Vagina (tissue), 2 donors: ENCODE measurements at regions not wholly inside any gene's neighbourhood (a gene's known extent, or its start where the extent isn't known, plus 50 kb on each side); places are given as distances from the start of the nearest gene placed in this dataset.

Experiments
- DNase-seq, 2 donors: peaks; one replicate each; pipeline ENCODE4 v3.0.0-alpha.2; 2017; ENCODE audit errors: extremely low spot score in 2 of 2
- H3K27ac ChIP-seq: fragments of 200-600 bp; sonication (generic); one replicate; pipeline ENCODE4 v1.5.1; 2019
- H3K27me3 ChIP-seq: fragments of 200-600 bp; sonication (generic); one replicate; pipeline ENCODE4 v1.5.1; 2019
- H3K36me3 ChIP-seq, 2 donors: fragments of 200-600 bp; sonication (generic); one replicate each; pipeline ENCODE4 v1.5.1; 2017 to 2019
- H3K4me1 ChIP-seq: fragments of 200-600 bp; sonication (generic); one replicate; pipeline ENCODE4 v1.5.1; 2019
- H3K4me3 ChIP-seq, 2 donors: fragments of 200-600 bp; sonication (generic); 1 replicate in 1 of 2; 2 replicates in 1 of 2; pipeline ENCODE4 v1.5.1; 2016 to 2019
- H3K9me3 ChIP-seq: fragments of 200-600 bp; sonication (generic); one replicate; pipeline ENCODE4 v1.5.1; 2019
- POLR2A ChIP-seq, 2 donors: fragments of 450-650 bp; IDR thresholded peaks; one replicate each; pipeline ENCODE4 v1.6.1; 2017; ENCODE audit warnings: antibody characterized with exemption in 2 of 2, mild to moderate bottlenecking in 2 of 2, moderate library complexity in 2 of 2
- POLR2AphosphoS5 ChIP-seq, 2 donors: sonication (generic); formaldehyde crosslinking; IDR thresholded peaks; one replicate each; pipeline ENCODE4 v1.9.0; 2017; ENCODE audit warnings: antibody characterized with exemption in 2 of 2, mild to moderate bottlenecking in 2 of 2, low read depth in 1 of 2; ENCODE audit not compliant: insufficient read depth in 1 of 2
- intact Hi-C: fragments of 100-400 bp; cut with DNase I; formaldehyde crosslinking; loops from one replicate; pipeline ENCODE4 v1.15.1; 2023
- TF ChIP-seq, protein P1 (sequence below), 3 experiments: fragments of 450-650 bp in 2 of 3; fragments of 200-600 bp in 1 of 3; sonication (generic) in 1 of 3; IDR thresholded peaks; one replicate each; pipeline ENCODE4 v1.5.1; 2017 to 2019; ENCODE audit warnings: antibody characterized with exemption in 3 of 3, mild to moderate bottlenecking in 2 of 3, moderate library complexity in 2 of 3

DNA sequence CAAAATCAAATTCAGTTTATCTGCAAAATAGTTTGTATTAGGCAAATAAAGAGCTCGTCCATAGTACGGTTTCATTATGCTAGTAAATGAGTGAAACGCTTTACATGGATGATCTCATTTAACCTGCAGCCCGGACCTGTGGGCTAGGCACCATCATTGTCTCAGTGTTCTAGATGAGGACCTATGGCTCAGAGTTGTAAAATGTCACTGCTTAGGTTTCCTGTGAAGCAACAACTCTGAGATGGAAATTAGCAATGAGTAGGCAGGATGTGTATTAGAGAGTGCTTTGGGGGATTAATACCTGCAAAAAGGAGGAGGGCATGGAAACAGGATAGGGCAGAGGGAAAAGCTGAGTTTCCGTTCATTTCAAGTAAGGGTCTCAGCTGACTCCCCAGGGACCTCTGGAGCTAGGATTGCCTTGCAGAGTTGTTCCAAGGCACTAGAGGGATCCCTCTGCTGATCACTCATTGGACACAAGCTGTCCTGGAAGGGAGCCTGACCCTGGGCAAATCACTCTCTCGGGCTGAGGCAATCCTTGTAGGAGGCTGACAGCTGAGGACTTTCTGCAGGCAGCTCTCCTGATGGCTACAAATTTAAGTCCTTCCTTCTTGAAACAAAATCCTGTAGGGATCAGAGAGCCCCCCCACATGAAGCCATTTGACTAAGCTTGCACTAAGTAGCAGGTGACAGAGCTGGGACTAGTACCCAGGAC is 58.8 kb upstream of the SIX2 start:
- Histone ChIP-seq H3K4me1 (no peaks in the 10 kb centered on the region), H3K36me3 (no peaks in the 10 kb centered on the region), H3K4me3 (no peak overlapping the region), H3K27ac (no peak overlapping the region), H3K9me3 (no peaks in the 10 kb centered on the region), H3K27me3 (no peaks in the 10 kb centered on the region)
- intact Hi-C loops = no loop called here
- no peak for DNase-seq
- TF ChIP-seq POLR2AphosphoS5 (IDR thresholded peaks at IDR 0.05; ENCODE audit: insufficient read depth in 1 of 2, low read depth in 1 of 2) (no peak), POLR2A (IDR thresholded peaks at IDR 0.05) (no peak)
- TF ChIP-seq, protein P1, sequence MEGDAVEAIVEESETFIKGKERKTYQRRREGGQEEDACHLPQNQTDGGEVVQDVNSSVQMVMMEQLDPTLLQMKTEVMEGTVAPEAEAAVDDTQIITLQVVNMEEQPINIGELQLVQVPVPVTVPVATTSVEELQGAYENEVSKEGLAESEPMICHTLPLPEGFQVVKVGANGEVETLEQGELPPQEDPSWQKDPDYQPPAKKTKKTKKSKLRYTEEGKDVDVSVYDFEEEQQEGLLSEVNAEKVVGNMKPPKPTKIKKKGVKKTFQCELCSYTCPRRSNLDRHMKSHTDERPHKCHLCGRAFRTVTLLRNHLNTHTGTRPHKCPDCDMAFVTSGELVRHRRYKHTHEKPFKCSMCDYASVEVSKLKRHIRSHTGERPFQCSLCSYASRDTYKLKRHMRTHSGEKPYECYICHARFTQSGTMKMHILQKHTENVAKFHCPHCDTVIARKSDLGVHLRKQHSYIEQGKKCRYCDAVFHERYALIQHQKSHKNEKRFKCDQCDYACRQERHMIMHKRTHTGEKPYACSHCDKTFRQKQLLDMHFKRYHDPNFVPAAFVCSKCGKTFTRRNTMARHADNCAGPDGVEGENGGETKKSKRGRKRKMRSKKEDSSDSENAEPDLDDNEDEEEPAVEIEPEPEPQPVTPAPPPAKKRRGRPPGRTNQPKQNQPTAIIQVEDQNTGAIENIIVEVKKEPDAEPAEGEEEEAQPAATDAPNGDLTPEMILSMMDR (IDR thresholded peaks at IDR 0.05) = no peak
